ENCODE measurements at regions not wholly inside any gene's neighbourhood (a gene's known extent, or its start where the extent isn't known, plus 50 kb on each side); places are given as distances from the start of the nearest gene placed in this dataset.

DNA sequence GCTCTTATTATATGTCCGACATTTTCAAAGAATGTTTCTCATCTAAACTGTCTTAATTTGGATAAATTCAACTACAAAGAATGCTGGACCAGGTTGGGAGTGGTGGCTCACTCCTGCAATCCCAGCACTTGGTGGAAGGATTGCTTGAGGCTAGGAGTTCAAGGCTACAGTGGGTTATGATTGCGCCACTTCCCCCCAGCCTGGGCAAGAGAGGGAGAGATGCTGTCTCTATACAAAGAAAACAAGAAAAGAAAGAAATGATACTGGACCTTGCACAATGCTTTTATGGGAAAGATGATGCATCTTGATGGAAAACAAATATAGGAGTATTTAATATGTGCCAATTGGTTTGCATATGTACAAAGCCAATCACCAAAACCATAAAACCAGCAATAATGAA, 296.7 kb downstream of the LPIN1 start:
- in situ Hi-C loops (cut with MboI; ENCODE audit: low sequenced_read_pairs, unreplicated experiment) = loop anchor here (25.0 kb wide), 1 partner anchor 181 kb away; no protein-coding TSS in a partner anchor
- no peak for DNase-seq (ENCODE audit: low spot score)
- TF ChIP-seq, protein P1, sequence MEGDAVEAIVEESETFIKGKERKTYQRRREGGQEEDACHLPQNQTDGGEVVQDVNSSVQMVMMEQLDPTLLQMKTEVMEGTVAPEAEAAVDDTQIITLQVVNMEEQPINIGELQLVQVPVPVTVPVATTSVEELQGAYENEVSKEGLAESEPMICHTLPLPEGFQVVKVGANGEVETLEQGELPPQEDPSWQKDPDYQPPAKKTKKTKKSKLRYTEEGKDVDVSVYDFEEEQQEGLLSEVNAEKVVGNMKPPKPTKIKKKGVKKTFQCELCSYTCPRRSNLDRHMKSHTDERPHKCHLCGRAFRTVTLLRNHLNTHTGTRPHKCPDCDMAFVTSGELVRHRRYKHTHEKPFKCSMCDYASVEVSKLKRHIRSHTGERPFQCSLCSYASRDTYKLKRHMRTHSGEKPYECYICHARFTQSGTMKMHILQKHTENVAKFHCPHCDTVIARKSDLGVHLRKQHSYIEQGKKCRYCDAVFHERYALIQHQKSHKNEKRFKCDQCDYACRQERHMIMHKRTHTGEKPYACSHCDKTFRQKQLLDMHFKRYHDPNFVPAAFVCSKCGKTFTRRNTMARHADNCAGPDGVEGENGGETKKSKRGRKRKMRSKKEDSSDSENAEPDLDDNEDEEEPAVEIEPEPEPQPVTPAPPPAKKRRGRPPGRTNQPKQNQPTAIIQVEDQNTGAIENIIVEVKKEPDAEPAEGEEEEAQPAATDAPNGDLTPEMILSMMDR (IDR thresholded peaks at IDR 0.05; ENCODE audit: borderline replicate concordance, control extremely low read depth, extremely low read depth, insufficient read depth, missing control alignments) = no peak

- in situ Hi-C loops (cut with MboI; ENCODE audit: low sequenced_read_pairs, unreplicated experiment) = loop anchor here (25.0 kb wide), 1 partner anchor 183 kb away; no protein-coding TSS in a partner anchor
- no peak for DNase-seq (ENCODE audit: low spot score)
- TF ChIP-seq, protein P1 (IDR thresholded peaks at IDR 0.05; ENCODE audit: borderline replicate concordance, control extremely low read depth, extremely low read depth, insufficient read depth, missing control alignments) = no peak
These were observed 298.4 kb downstream of the LPIN1 start for GRCh38 chr2:12044857-12045256.

DNA sequence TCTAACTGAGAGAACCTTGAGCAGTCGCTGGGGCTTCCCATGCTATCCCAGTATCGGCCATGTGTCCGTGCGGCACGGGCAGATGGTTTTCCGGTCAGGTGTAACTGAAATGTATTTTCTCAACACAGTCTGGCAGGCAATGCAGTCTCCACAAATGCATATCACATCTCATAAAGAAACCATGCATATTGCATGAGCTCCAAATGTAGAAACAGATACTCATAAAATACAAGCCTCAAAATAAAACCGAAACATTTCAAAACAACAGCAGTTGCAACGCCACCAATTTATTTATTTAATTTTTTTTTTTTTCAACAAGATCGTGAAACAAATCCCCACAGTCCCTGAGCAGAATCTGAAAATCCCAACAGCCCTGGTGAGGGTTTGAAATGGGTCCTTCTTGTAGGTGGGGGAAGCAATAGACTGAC, 299.4 kb downstream of the LPIN1 start:
- peak; percentile 30 for DNase-seq (ENCODE audit: low spot score)
- TF ChIP-seq, protein P1 (IDR thresholded peaks at IDR 0.05; ENCODE audit: borderline replicate concordance, control extremely low read depth, extremely low read depth, insufficient read depth, missing control alignments) = no peak
- in situ Hi-C loops (cut with MboI; ENCODE audit: low sequenced_read_pairs, unreplicated experiment) = loop anchor here (25.0 kb wide), 1 partner anchor 184 kb away; no protein-coding TSS in a partner anchor

GRCh38 chr2:12046641-12047040, 300.2 kb downstream of the LPIN1 start:
- DNase-seq (ENCODE audit: low spot score) = no peak
- TF ChIP-seq, protein P1 (IDR thresholded peaks at IDR 0.05; ENCODE audit: borderline replicate concordance, control extremely low read depth, extremely low read depth, insufficient read depth, missing control alignments) = no peak
- in situ Hi-C loops (cut with MboI; ENCODE audit: low sequenced_read_pairs, unreplicated experiment) = loop anchor here (25.0 kb wide), 1 partner anchor 184 kb away; no protein-coding TSS in a partner anchor

DNA sequence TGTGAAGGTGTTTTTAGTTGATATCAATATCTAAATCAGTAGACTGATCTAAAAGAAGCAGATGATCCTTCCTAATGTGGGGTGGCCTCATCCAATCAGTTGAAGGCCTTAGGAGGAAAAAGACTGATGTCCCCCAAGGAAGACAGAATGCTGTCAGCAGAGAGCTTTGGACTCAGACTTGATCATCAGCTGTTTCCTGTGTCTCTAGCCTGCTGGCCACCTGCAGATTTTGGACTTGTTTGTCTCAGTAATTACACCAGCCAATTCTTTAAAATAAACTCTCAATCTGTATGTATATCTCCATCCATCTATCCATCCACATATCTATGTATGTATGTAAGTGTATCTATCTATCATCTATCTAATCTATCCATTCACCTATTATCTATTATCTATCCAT, 301.3 kb downstream of the LPIN1 start:
- in situ Hi-C loops (cut with MboI; ENCODE audit: low sequenced_read_pairs, unreplicated experiment) = loop anchor here (25.0 kb wide), 1 partner anchor 185 kb away; no protein-coding TSS in a partner anchor

DNA sequence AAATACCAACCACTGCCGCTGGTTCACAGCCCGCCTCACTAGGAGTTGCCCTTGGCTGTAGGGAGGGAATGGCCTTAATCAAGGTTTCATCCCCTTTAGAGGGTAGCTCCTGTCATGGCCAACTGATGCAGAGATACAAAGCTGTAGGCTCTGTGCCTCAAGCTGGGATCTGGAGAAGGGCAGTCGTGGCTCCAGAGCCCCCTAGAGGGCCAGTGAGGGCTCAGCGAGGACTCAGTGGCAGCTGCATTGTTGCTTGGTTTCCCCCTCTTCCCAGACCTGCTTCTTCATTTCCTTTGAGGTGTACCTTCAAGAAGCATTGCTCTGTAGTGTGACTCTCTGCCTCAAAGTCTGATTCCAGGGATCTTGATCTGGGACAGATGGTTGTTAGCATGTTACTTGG, 302.1 kb downstream of the LPIN1 start:
- TF ChIP-seq, protein P1 (IDR thresholded peaks at IDR 0.05; ENCODE audit: borderline replicate concordance, control extremely low read depth, extremely low read depth, insufficient read depth, missing control alignments) = no peak
- in situ Hi-C loops (cut with MboI; ENCODE audit: low sequenced_read_pairs, unreplicated experiment) = loop anchor here (25.0 kb wide), 1 partner anchor 186 kb away; no protein-coding TSS in a partner anchor
- DNase-seq (ENCODE audit: low spot score) = no peak

More for the DNA sequence above, 301.3 kb downstream of the LPIN1 start:
- TF ChIP-seq, protein P1 (IDR thresholded peaks at IDR 0.05; ENCODE audit: borderline replicate concordance, control extremely low read depth, extremely low read depth, insufficient read depth, missing control alignments) = no peak
- no peak for DNase-seq (ENCODE audit: low spot score)

Data from GM13976 (cell line).